Large intestine (tissue), 3 donors: ENCODE measurements at regions not wholly inside any gene's neighbourhood (a gene's known extent, or its start where the extent isn't known, plus 50 kb on each side); places are given as distances from the start of the nearest gene placed in this dataset.

ENCODE experiments used
- DNase-seq, 2 donors: peaks; one replicate each; pipeline versions ENCODE4 v3.0.0 to v3.0.0-alpha.2; 2013
- H3K27ac ChIP-seq: one replicate; pipeline ENCODE4 v1.5.1; 2013; ENCODE audit warnings: low read length
- H3K27me3 ChIP-seq: 2 replicates; pipeline ENCODE4 v1.6.1; 2013; ENCODE audit warnings: low read length; ENCODE audit not compliant: control insufficient read depth, insufficient read depth
- H3K36me3 ChIP-seq: 2 replicates; pipeline ENCODE4 v1.6.1; 2013; ENCODE audit warnings: low read length; ENCODE audit not compliant: control insufficient read depth, insufficient read depth
- H3K4me1 ChIP-seq: one replicate; pipeline ENCODE4 v1.6.1; 2013; ENCODE audit warnings: low read length; ENCODE audit not compliant: control insufficient read depth, insufficient read depth
- H3K4me3 ChIP-seq: one replicate; pipeline ENCODE4 v1.5.1; 2013; ENCODE audit warnings: low read length
- H3K9me3 ChIP-seq: one replicate; pipeline ENCODE4 v1.6.1; 2013; ENCODE audit warnings: mild to moderate bottlenecking, low read depth, low read length, moderate library complexity; ENCODE audit not compliant: control insufficient read depth
- WGBS: methylation state at CpG from one replicate; pipeline ENCODE4 v1.1.5; 2013; ENCODE audit warnings: low lambda C conversion rate; ENCODE audit not compliant: insufficient coverage; 5-methylcytosine and 5-hydroxymethylcytosine counted together

- H3K4me3 ChIP-seq = no peak overlapping the region
- H3K9me3 ChIP-seq = no peaks in the 10 kb centered on the region
- no peaks in the 10 kb centered on the region for H3K27me3 ChIP-seq
- WGBS = no CpG with 5 or more reads among the region's 1 CpG
- no peaks in the 10 kb centered on the region for H3K36me3 ChIP-seq
- H3K4me1 ChIP-seq = peaks cover 4% of the 10 kb centered on the region
- H3K27ac ChIP-seq = no peak overlapping the region
- DNase-seq = no peak
Observed at GRCh38 chr2:67312871-67313270, 84.3 kb upstream of the ETAA1 start.

- H3K9me3 ChIP-seq = no peaks in the 10 kb centered on the region
- WGBS = 83% methylated on average over 1 of the region's 1 CpG
- no peak overlapping the region for H3K4me3 ChIP-seq
Observed at GRCh38 chr2:67313536-67313935, 83.6 kb upstream of the ETAA1 start.

GRCh38 chr2:67318031-67318430 lies 79.1 kb upstream of the ETAA1 start:
- no peak overlapping the region for H3K27ac ChIP-seq
- no peak overlapping the region for H3K4me3 ChIP-seq
- no peaks in the 10 kb centered on the region for H3K27me3 ChIP-seq
- WGBS = no CpG with 5 or more reads among the region's 1 CpG
- H3K4me1 ChIP-seq = no peaks in the 10 kb centered on the region
- H3K9me3 ChIP-seq = no peaks in the 10 kb centered on the region
- no peaks in the 10 kb centered on the region for H3K36me3 ChIP-seq
- no peak for DNase-seq

More at GRCh38 chr2:67313536-67313935, 83.6 kb upstream of the ETAA1 start:
- peaks cover 4% of the 10 kb centered on the region for H3K4me1 ChIP-seq
- no peak for DNase-seq
- no peaks in the 10 kb centered on the region for H3K27me3 ChIP-seq
- no peaks in the 10 kb centered on the region for H3K36me3 ChIP-seq
- no peak overlapping the region for H3K27ac ChIP-seq

GRCh38 chr2:67318563-67318962 lies 78.6 kb upstream of the ETAA1 start:
- Histone ChIP-seq H3K4me3 (no peak overlapping the region), H3K4me1 (no peaks in the 10 kb centered on the region), H3K27me3 (no peaks in the 10 kb centered on the region), H3K27ac (no peak overlapping the region), H3K36me3 (no peaks in the 10 kb centered on the region), H3K9me3 (no peaks in the 10 kb centered on the region)
- no peak for DNase-seq
- no CpG with 5 or more reads among the region's 3 CpGs for WGBS

- Histone ChIP-seq H3K27ac (no peak overlapping the region), H3K4me1 (no peaks in the 10 kb centered on the region), H3K36me3 (no peaks in the 10 kb centered on the region), H3K9me3 (no peaks in the 10 kb centered on the region), H3K27me3 (no peaks in the 10 kb centered on the region), H3K4me3 (no peak overlapping the region)
- no peak for DNase-seq
- 100% methylated on average over 4 of the region's 6 CpGs for WGBS
Observed at GRCh38 chr2:67318993-67319481, 78.1 kb upstream of the ETAA1 start.

- 76% methylated on average over 2 of the region's 3 CpGs for WGBS
- H3K27me3 ChIP-seq = no peaks in the 10 kb centered on the region
- no peak overlapping the region for H3K4me3 ChIP-seq
- no peaks in the 10 kb centered on the region for H3K36me3 ChIP-seq
- no peak overlapping the region for H3K27ac ChIP-seq
- H3K4me1 ChIP-seq = no peaks in the 10 kb centered on the region
- H3K9me3 ChIP-seq = no peaks in the 10 kb centered on the region
- no peak for DNase-seq
Observed at GRCh38 chr2:67320861-67321587, 76.1 kb upstream of the ETAA1 start.

- Histone ChIP-seq H3K27ac (no peak overlapping the region), H3K36me3 (no peaks in the 10 kb centered on the region), H3K9me3 (no peaks in the 10 kb centered on the region), H3K4me3 (no peak overlapping the region), H3K4me1 (no peaks in the 10 kb centered on the region), H3K27me3 (no peaks in the 10 kb centered on the region)
- WGBS = no CpG with 5 or more reads among the region's 3 CpGs
- DNase-seq = no peak
Observed at GRCh38 chr2:67321588-67321903, 75.6 kb upstream of the ETAA1 start.

GRCh38 chr2:67322353-67323001 lies 74.7 kb upstream of the ETAA1 start:
- H3K36me3 ChIP-seq = no peaks in the 10 kb centered on the region
- H3K27ac ChIP-seq = peak overlapping the region; percentile 43
- no peaks in the 10 kb centered on the region for H3K9me3 ChIP-seq
- H3K4me1 ChIP-seq = no peaks in the 10 kb centered on the region
- WGBS = 83% methylated on average over 2 of the region's 3 CpGs
- no peaks in the 10 kb centered on the region for H3K27me3 ChIP-seq
- DNase-seq = peak in 1 of 2 donors; percentile 10
- H3K4me3 ChIP-seq = no peak overlapping the region

- H3K36me3 ChIP-seq = no peaks in the 10 kb centered on the region
- H3K27me3 ChIP-seq = no peaks in the 10 kb centered on the region
- H3K27ac ChIP-seq = no peak overlapping the region
- 21% methylated on average over 2 of the region's 4 CpGs for WGBS
- H3K4me3 ChIP-seq = no peak overlapping the region
- no peaks in the 10 kb centered on the region for H3K9me3 ChIP-seq
- no peak for DNase-seq
- H3K4me1 ChIP-seq = no peaks in the 10 kb centered on the region
Observed at GRCh38 chr2:67323209-67323991, 73.7 kb upstream of the ETAA1 start.

GRCh38 chr2:67329513-67329912 lies 67.6 kb upstream of the ETAA1 start:
- Histone ChIP-seq H3K27ac (no peak overlapping the region), H3K27me3 (no peaks in the 10 kb centered on the region), H3K4me1 (no peaks in the 10 kb centered on the region), H3K36me3 (no peaks in the 10 kb centered on the region), H3K9me3 (no peaks in the 10 kb centered on the region), H3K4me3 (no peak overlapping the region)
- no peak for DNase-seq
